GM18511 (cell line): ENCODE measurements at regions not wholly inside any gene's neighbourhood (a gene's known extent, or its start where the extent isn't known, plus 50 kb on each side); places are given as distances from the start of the nearest gene placed in this dataset.
"Not testable (repeated sequence)": the region's sequence is repeated elsewhere in the genome, so short reads cannot be mapped to it uniquely, and the experiment has no call there.

ENCODE experiments used
- ATAC-seq: cut with Tn5 transposase; IDR thresholded peaks from one replicate; pipeline ENCODE4 v1.9.1; 2021; ENCODE audit warnings: mild to moderate bottlenecking, moderate library complexity; ENCODE audit not compliant: unreplicated experiment

DNA sequence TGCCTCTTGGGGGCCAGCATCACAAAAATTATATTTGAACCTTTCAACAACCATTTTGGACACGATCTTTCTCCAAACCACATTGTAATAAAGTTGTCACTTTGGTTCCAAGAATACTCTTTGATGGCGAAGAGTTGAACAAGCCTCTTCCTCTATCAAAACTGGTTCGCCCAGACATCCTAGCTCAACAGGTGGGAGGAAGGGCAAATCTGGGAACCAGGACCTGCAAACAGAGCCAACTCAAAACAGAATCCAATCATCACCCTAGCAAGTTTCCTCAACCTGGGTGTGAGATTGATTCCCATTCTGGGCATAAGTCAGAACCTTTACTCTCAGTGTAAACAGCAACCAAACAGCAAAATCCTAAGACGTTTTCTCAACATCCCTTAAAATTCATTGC lies 141.2 kb upstream of the RREB1 start:
- ATAC-seq, result no peak

DNA sequence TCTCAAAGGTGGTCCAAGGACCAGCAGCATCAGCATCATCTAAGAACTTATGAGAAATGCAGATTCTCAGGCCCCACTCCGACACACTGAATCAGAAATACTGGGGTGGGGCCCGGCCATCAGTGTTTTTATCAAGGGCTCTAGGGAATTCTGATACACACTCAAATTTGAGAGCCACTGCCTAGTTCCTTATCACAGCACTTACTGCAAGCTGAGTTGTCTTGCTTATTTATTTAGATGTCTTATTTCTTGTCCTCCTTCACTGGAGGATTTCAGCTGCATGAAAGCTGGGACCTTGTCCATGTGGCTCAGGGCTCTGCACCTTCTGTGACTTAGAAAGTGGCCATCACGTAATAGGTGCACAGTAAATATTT lies 139.4 kb upstream of the RREB1 start:
- no peak for ATAC-seq

DNA sequence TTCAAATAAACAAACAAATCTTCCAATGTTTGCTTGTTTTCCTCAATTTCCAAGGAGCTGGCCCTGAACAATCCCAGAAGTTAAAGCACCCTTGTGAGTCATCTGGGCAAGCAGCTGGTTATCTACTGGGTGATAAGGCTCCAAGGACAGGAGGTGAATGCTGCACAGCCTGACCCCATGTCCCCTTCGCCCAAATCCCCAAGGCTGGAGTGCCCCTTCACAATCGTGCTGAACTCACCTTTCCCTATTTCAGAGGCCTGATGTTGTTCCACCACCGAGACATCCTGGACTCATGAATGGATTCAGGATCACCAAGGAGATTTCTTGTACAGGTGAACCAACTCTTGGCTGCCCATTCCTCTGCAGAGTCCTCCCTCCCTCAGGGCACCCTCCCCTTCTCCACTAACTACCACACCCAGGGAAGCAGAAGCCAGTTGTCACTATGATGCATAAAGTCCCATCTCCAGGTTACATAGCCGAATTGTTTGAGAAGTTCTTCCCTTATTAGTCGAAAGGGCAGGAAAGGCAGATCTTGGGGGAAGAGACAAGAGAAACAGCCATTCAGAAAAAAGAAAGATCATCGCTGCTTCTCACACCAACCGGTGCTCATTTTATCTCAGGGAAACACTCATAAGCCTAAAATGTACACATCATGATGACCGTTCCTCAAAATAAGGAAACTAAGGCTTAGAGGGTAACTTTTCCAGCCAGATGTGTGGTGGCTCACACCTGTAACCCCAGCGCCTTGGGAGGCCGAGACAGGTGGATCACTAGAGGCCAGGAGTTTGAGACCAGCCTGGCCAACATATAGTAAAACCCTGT lies 138.8 kb upstream of the RREB1 start:
- ATAC-seq, result no peak

DNA sequence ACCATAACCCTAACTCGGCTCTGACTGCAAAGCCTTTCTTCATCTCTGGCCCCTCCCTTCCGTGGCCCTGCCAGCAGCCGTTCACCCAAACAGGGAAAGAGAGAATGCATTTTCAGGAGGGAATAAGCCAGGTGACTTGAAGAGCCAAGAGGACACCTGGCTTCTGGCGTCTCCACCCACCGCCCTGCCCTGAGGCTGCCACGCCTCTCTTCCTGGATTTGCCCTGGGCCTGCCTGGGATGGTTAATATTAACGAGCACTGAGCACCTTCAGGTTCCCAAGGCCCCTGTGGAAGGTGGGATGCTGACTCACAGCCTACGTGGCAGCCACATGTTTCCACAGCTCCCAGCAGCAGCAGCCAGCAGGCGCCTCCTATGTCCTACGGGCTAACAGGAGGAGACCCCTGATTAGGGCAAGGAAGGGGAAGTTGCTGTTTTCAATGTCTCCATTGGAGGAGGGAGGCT lies 138.0 kb upstream of the RREB1 start:
- ATAC-seq, result no peak

DNA sequence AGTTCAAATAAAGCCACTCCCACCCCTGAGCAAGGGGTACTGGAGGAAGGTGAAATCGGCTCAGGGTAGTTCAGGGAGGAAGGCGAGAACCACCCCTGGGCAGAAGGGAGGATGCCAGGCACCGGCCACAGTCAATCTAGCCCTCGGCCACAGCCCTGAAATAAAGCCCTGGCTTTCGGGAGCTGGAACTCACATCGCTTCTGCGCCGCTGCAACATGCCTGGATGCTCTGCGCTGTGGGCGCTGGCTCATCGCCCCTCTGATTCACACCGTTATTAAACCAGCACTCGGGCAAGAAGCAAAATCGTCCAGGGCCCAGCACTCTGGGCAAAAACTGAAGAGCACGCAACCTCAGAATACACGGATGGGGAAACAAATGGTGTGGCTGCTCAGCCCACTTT lies 136.9 kb upstream of the RREB1 start:
- no peak for ATAC-seq

DNA sequence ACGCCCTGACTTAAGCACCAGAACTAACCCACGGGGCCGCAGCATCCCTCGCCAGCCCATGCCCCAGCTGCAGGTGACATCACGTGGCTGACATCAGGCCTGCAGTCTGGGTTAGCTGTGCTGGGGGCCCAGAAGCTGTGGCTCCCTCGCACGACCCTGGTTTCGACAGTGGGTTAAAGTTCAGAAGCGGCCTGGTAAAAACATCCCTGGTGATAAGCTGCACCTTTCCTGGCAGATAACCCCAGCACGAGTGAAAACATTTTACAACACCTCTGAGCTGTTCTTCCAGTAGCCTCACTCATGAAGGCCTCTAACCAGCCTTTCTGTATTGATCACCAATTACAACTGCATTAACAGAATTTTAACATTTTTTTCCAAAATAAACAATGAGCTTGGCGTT lies 136.4 kb upstream of the RREB1 start:
- no peak for ATAC-seq

DNA sequence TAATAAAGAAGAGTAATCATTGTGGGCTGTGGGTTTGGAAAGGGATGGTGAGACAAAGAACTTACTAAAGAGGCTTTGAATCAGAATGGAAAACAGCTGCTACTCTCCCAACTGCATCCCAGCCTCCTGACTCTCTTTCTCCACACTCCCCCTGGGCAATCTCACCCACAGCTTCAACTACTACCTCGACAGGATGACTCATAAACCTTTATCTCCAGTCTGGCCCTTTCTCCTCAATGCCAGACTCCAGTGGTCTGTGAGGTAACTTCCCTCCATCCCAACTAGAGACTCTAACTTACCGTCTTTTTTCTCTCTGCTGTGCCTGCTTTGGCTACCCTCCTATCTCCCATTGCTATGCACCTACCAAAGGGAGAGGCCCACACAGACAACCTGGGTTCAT lies 135.3 kb upstream of the RREB1 start:
- no peak for ATAC-seq

DNA sequence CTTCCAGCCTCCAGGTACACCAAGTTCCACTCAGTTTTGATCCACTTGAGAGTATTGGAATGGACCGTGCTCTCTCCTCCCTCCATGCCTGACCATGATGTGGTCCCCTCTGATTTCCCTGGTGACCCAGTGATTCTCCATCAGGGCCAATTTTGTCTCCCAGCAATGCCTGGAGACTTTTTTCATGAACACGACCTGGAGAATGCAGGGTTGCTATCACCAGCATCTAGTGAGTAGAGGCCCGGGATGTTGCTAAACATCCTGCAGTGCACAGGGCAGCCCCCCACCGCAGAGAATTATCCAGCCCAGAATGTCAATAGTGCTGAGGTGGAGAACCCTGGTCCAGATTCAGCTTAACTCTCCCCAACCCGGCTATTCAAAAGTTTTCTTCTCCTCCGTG lies 134.0 kb upstream of the RREB1 start:
- no peak for ATAC-seq

DNA sequence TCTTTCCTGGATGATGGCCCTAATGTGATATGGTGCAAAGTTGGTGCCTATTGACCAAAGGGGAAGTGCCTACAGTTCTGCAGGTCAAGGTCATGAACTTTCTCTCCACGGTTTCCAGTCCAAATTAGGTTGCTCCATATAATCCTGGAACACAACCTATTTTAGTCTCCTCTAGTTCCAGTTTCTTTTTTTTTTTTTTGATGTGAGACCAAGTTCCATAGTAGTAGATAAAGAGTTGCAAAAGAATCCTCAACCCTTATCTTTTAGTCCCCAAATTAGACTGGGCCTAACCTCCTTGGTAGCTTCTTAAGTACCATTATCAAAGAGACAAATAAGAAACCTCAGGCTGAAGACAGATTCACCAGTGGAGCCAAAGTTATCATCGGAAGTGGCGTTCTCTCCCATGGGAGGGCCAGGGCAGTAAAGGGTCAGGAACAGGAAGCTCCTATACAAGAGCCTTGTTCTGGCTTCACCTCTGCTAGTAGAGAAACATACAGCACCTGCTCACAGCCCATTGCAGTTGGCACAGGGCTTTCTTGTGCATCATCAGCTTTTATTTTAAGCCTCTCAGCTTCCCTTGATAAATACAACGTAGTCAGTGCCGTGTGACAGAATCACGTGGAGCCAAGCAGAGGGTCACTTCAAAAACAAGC lies 132.2 kb upstream of the RREB1 start:
- no peak for ATAC-seq

DNA sequence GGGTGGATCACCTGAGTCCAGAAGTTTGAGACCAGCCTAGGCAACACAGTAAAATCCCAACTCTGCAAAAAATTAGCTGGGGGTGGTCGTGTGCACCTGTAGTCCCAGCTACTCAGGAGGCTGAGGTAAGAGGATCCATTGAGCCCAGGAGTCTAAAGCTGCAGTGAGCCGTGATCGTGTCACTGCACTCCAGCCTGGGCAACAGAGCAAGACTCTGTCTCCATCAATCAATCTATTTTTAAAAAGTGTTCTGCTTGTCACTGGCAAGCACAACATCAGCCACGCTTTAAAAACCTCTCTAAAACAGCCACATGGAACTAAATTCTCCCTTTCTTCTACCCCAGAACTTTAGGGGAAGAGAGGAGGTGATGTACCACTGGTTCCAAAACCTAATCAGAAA lies 131.6 kb upstream of the RREB1 start:
- no peak for ATAC-seq

DNA sequence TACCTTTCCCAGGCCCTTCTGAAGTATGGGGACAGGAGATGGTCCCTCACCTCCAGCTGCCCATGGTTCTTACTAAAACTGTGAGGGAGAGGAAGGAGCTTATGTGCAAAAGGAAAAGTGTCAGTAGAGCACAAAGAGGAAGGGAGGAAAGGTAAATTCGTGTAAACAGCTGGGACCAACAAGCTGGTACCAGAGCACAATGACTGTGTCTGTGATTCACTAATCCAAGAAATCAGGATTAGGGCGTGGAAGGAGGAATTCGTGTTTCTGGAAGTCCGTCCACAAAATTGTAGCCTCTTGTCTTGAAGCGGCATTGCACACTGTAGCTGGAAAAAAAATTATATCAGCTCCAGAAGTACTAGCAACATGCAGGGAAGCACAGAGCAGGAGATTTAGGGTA lies 129.0 kb upstream of the RREB1 start:
- ATAC-seq, result no peak

DNA sequence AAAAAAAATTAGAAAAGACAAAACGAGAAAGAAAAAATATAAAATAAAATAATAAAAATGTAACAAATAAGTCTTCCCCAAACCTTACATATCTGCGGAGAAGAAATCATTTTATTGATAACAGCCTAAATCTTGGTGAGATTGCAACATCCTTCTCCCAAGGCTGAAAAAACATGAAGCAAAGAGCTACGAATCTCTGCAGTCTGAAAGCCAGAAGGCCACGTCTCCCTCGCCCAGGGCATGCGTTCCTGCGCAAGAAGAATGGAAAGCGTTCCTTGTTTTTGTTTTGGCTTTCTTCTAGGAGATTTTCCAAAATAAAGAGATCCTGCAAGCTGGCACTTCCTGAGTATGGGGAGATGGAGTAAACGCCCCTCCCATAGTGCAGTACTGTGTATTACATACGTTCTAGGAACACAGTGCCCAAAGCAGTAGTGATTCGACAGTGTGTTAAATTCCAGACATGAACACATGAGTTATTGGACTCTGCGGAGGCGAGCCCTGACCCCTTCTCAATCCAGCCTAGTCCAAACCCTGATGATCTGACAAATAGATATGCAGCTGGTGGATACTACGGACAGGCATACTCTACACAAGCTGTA lies 126.7 kb upstream of the RREB1 start:
- no peak for ATAC-seq

DNA sequence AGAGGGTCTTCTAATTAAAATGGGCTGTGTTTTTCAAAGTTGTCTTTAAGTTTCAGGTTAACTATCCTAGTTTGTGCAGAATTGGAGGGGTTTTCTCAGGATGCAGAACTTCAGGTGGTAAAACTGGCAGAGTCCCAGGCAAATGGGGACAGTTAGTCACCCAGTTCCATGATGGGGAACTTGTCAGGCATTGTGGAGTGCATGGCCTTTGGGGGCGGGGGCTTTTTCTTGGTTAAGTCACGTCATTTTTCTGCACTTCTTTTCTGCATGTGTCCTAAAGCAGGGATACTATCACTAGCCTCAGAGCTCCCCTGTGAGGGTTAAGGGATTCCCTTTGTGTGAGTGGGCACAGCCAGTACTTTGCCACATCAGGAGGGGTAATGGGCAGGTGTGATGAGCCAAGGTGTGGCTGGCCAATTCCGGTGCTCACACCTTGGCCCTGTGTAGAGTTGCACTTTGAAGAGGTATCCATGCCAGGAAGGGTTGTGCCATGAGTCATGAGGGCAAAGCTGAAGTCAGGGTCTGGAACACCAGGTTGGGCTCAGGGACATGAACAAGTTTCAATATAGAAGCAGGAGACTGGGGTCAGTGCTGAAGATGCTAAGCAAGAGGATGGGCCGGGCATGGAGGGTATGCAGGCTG lies 126.0 kb upstream of the RREB1 start:
- no peak for ATAC-seq

DNA sequence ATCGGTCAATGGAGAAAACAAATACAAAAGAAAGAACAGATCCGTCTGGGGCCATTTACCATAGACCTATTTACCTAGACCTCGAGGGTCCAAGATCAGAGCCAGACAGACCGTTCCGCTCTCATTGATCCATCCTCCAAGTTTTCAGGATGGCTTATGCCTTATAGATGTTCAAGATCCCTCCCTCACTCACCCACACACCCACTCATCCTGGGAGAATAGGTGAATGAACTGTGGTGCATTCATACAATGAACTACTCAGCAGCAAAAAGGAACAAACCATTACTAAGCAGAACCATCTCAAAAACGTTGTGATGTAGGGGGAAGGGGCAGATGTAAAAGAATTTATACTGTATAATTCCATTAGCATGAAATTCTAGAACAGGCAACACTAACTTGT lies 125.1 kb upstream of the RREB1 start:
- no peak for ATAC-seq

DNA sequence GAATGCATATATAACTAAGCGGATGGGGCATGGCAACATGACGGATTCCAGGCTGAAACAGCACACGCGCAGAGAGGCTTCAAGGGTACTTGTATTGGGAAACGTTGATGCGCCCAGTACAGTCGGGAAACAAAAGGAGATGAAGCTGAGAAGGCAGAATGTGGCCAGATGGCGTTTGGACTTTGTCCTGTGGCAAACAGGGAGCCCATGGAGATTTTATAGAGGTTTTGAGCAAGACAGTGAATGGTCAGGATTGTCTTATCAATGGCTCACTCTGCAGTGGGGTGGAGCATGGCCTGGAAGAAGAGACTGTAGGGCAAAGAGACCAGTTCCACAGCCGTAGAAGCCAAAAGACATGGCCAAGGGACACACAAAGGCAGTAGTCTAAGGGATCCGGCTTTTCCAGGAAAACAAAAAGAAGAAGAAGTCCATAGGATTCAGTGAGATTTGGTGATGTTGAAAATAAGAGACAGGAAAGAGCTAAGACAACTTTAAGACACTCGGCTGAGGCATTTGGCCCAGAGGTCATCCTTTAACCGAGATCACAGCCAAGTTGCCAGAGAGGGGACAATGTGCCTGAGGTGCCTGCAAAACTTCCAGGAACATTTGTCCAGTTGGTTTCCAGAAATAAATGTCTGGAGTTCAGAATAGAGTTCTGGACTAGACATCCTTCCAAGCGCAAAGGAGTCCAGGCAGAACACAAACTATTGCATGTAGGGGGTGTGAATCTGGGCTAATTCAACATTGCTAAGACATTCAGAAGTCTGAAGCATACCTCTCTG lies 123.0 kb upstream of the RREB1 start:
- no peak for ATAC-seq

DNA sequence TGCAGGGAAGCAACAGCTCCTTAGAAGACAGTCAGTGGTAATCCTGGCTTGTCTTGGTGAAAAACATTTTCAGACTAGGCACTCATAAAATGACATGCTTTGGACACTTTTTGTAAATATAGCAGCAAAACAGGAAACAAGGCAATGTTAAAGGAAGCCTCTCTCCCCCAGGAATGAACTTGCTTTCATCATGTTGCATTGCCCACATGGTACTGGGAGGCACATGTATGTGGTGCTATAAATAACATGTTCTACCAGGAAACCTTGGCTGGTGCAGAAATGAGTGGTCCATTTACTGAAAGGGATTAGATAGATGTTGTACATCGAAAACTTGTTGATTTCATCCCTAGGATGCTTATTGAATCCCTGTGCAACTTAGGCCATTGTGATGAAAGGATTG lies 121.4 kb upstream of the RREB1 start:
- no peak for ATAC-seq

DNA sequence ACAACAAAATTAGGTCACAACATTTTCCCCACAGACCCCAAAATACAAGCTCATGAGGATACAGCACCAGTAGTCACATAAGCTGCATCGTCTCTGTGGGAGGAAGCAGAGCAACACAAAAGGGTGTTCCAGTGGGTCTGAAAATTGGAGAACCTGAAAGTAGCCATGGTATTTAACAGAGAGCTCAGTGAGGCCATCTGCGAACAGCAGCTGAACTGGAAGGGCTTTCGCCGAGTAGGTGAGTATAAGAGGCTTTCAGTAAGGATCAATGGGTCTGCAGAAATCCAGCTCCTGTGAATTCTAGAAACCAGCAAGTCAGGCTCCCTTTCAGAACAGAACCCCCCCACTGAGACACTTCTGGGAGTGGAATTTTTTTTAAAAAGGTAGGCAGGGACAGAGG lies 120.0 kb upstream of the RREB1 start:
- ATAC-seq, result no peak

DNA sequence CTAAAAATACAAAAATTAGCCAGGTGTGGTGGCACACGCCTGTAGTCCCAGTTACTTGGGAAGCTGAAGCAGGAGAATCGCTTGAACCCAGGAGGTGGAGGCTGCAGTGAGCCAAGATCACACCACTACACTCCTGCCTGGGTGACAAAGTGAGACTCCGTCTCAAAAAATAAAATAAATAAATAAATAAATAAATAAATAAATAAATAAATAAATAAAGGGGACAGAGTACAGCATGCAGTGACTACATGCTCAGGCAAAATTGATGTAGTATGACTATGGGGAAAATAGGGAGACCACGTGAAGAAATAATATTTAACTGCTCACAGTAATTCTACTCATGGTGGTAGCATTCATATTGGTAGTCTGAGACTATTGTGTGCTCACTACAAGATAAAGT lies 117.7 kb upstream of the RREB1 start:
- ATAC-seq, result not testable (repeated sequence)

DNA sequence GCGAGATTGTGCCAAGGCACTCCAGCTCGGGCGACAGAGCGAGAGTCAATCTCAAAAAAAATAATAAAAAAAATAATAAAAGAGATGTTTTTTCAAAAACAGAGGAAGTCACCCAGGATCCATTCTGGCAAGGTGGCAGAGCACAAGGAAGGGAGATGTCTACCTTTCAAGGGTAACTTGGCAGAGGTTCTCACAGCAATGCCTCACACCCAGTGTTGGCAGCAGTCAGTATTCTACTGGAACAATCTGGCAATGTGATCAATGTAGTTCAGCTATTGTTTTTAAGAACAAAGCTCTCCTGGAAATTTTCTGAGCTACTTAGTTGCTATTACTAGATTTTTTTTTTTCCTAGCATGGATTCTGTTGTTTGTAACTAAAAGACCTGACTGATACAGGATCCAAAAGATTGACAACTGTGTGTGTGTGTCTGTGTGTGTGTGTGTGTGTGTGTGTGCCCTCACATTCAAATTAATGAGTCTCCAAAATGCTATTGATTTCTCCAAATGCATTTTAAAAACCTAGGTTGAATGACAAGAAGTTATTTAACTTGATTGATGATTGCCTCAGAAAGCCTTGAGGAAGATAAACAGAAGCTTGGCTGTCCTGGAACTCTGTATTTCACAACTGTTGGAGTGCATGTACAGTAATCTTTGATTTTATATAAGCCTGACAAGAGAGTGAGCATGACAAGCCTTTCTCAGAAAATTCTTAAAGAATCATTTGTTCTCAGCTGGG lies 114.1 kb upstream of the RREB1 start:
- ATAC-seq, result no peak

DNA sequence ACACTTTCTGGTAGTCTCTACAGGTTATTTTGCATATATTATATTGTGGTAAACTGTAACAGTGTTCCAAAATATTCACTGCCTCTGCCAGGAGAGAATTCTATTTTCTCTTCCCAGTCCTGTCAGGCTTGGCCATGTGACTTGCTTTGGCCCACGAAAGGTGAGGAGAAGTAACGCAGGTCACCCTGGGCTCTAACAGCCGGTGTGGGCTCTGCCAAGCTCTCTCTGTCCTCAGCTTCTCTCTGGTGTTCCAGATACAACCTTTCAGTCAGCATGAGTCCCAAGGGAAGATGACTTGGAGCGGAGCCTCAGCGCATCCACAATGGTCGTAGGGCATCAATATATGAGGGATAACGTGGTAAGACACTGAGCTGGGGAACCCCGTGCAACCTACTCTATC lies 113.0 kb upstream of the RREB1 start:
- no peak for ATAC-seq
